HG02678 (cell line): ENCODE measurements at regions not wholly inside any gene's neighbourhood (a gene's known extent, or its start where the extent isn't known, plus 50 kb on each side); places are given as distances from the start of the nearest gene placed in this dataset.

ENCODE experiments used
- ATAC-seq: cut with Tn5 transposase; IDR thresholded peaks from one replicate; pipeline ENCODE4 v1.9.1; 2021; ENCODE audit warnings: mild to moderate bottlenecking, moderate library complexity; ENCODE audit not compliant: unreplicated experiment

- peak; percentile 78 for ATAC-seq
Observed at GRCh38 chr7:12067156-12067831, 143.8 kb upstream of the TMEM106B start.

GRCh38 chr7:12069757-12070156 is 141.3 kb upstream of the TMEM106B start:
- no peak for ATAC-seq

GRCh38 chr7:12074889-12075288 is 136.2 kb upstream of the TMEM106B start:
- no peak for ATAC-seq

GRCh38 chr7:12080006-12080405 is 131.1 kb upstream of the TMEM106B start:
- ATAC-seq: no peak

- ATAC-seq: no peak
Observed at GRCh38 chr7:12085516-12085915, 125.6 kb upstream of the TMEM106B start.

- ATAC-seq: no peak
Observed at GRCh38 chr7:12089951-12090756, 120.9 kb upstream of the TMEM106B start.

- no peak for ATAC-seq
Observed at GRCh38 chr7:12090757-12091221, 120.3 kb upstream of the TMEM106B start.

- no peak for ATAC-seq
Observed at GRCh38 chr7:12091231-12091630, 119.9 kb upstream of the TMEM106B start.

- no peak for ATAC-seq
Observed at GRCh38 chr7:12092499-12093130, 118.5 kb upstream of the TMEM106B start.

GRCh38 chr7:12093365-12093764 is 117.7 kb upstream of the TMEM106B start:
- no peak for ATAC-seq

GRCh38 chr7:12094365-12094921 is 116.7 kb upstream of the TMEM106B start:
- ATAC-seq: no peak

GRCh38 chr7:12102126-12102525 is 109.0 kb upstream of the TMEM106B start:
- ATAC-seq: no peak

GRCh38 chr7:12102527-12102926 is 108.6 kb upstream of the TMEM106B start:
- no peak for ATAC-seq

- no peak for ATAC-seq
Observed at GRCh38 chr7:12103948-12104347, 107.1 kb upstream of the TMEM106B start.

GRCh38 chr7:12107381-12107780 is 103.7 kb upstream of the TMEM106B start:
- no peak for ATAC-seq

- ATAC-seq: no peak
Observed at GRCh38 chr7:12107841-12108254, 103.2 kb upstream of the TMEM106B start.

GRCh38 chr7:12110425-12110824 is 100.7 kb upstream of the TMEM106B start:
- no peak for ATAC-seq

GRCh38 chr7:12111422-12112405 is 99.4 kb upstream of the TMEM106B start:
- no peak for ATAC-seq

GRCh38 chr7:12117170-12117569 is 93.9 kb upstream of the TMEM106B start:
- ATAC-seq: no peak

GRCh38 chr7:12119620-12120303 is 91.3 kb upstream of the TMEM106B start:
- no peak for ATAC-seq
